ENCODE measurements at regions not wholly inside any gene's neighbourhood (a gene's known extent, or its start where the extent isn't known, plus 50 kb on each side); places are given as distances from the start of the nearest gene placed in this dataset.

GRCh38 chr6:119655124-119655523 lies 305.6 kb upstream of the MAN1A1 start:
- BruUV-seq (replicated peaks) = no TSS peak
- H3K27ac ChIP-seq (ENCODE audit: low read depth, low read length, poor library complexity, severe bottlenecking) = no peak overlapping the region
- no peaks in the 10 kb centered on the region for H3K36me3 ChIP-seq (ENCODE audit: insufficient read depth, low read length)
- no peaks in the 10 kb centered on the region for H3K9me2 ChIP-seq (ENCODE audit: insufficient read depth, low read length)
- no peak overlapping the region for H3K4me2 ChIP-seq (ENCODE audit: low read length)
- ChIA-PET POLR2A (interaction anchor here (0.9 to 1.0 kb wide), 2 partner anchors 13 to 24 kb away, joined by 3 to 5 read pairs; no protein-coding TSS in a partner anchor), CTCF (ENCODE audit: unreplicated experiment) (no interaction called here)
- no peak overlapping the region for H3K4me3 ChIP-seq (ENCODE audit: low read depth, low read length, poor library complexity, severe bottlenecking)
- H3K79me2 ChIP-seq (ENCODE audit: insufficient read depth, low read depth, low read length) = no peaks in the 10 kb centered on the region
- 0 out of 2 replicates have a peak, but pooled peaks cover 3% of the 10 kb centered on the region for H3K9me3 ChIP-seq (ENCODE audit: low read length)
- TF ChIP-seq CTCF (conservative IDR thresholded peaks at IDR 0.05; ENCODE audit: low read length) = no peak
- TF ChIP-seq EZH2phosphoT487 (IDR thresholded peaks at IDR 0.05; ENCODE audit: borderline replicate concordance, low read depth, low read length) = no peak
- intact Hi-C loops (cut with micrococcal nuclease; ENCODE audit: unreplicated experiment) = no loop called here
- H2AFZ ChIP-seq (ENCODE audit: low read length) = no peak overlapping the region
- no peaks in the 10 kb centered on the region for H4K20me1 ChIP-seq (ENCODE audit: insufficient read depth, low read length)
- DNase-seq (ENCODE audit: low spot score) = no peak
- no peaks in the 10 kb centered on the region for H3K4me1 ChIP-seq (ENCODE audit: insufficient read depth, low read length, poor library complexity, severe bottlenecking)

GRCh38 chr6:119653329-119653728 lies 303.8 kb upstream of the MAN1A1 start:
- Histone ChIP-seq H2AFZ (ENCODE audit: low read length) (peak overlapping the region; percentile 52; the same call in 1 of the 2 replicates), H3K27ac (ENCODE audit: low read depth, low read length, poor library complexity, severe bottlenecking) (no peak overlapping the region), H3K36me3 (ENCODE audit: insufficient read depth, low read length) (no peaks in the 10 kb centered on the region), H4K20me1 (ENCODE audit: insufficient read depth, low read length) (no peaks in the 10 kb centered on the region), H3K79me2 (ENCODE audit: insufficient read depth, low read depth, low read length) (no peaks in the 10 kb centered on the region), H3K9me2 (ENCODE audit: insufficient read depth, low read length) (no peaks in the 10 kb centered on the region), H3K9me3 (ENCODE audit: low read length) (0 out of 2 replicates have a peak, but pooled peaks cover 3% of the 10 kb centered on the region), H3K4me1 (ENCODE audit: insufficient read depth, low read length, poor library complexity, severe bottlenecking) (no peaks in the 10 kb centered on the region), H3K4me2 (ENCODE audit: low read length) (no peak overlapping the region), H3K4me3 (ENCODE audit: low read depth, low read length, poor library complexity, severe bottlenecking) (no peak overlapping the region)
- no TSS peak for BruUV-seq (replicated peaks)
- intact Hi-C loops (cut with micrococcal nuclease; ENCODE audit: unreplicated experiment) = no loop called here
- POLR2A ChIA-PET = no interaction called here
- no peak for DNase-seq (ENCODE audit: low spot score)
- CTCF ChIA-PET (ENCODE audit: unreplicated experiment) = no interaction called here
- TF ChIP-seq CTCF (conservative IDR thresholded peaks at IDR 0.05; ENCODE audit: low read length) = no peak
- no peak for TF ChIP-seq EZH2phosphoT487 (IDR thresholded peaks at IDR 0.05; ENCODE audit: borderline replicate concordance, low read depth, low read length)

- Histone ChIP-seq H4K20me1 (ENCODE audit: insufficient read depth, low read length) (no peaks in the 10 kb centered on the region), H2AFZ (ENCODE audit: low read length) (no peak overlapping the region), H3K4me2 (ENCODE audit: low read length) (no peak overlapping the region), H3K4me1 (ENCODE audit: insufficient read depth, low read length, poor library complexity, severe bottlenecking) (peaks cover 10% of the 10 kb centered on the region), H3K36me3 (ENCODE audit: insufficient read depth, low read length) (no peaks in the 10 kb centered on the region), H3K9me3 (ENCODE audit: low read length) (0 out of 2 replicates have a peak, but pooled peaks cover 3% of the 10 kb centered on the region), H3K27ac (ENCODE audit: low read depth, low read length, poor library complexity, severe bottlenecking) (no peak overlapping the region), H3K4me3 (ENCODE audit: low read depth, low read length, poor library complexity, severe bottlenecking) (no peak overlapping the region), H3K79me2 (ENCODE audit: insufficient read depth, low read depth, low read length) (no peaks in the 10 kb centered on the region), H3K9me2 (ENCODE audit: insufficient read depth, low read length) (no peaks in the 10 kb centered on the region)
- ChIA-PET POLR2A (no interaction called here), CTCF (ENCODE audit: unreplicated experiment) (no interaction called here)
- TF ChIP-seq CTCF (conservative IDR thresholded peaks at IDR 0.05; ENCODE audit: low read length) (no peak), EZH2phosphoT487 (IDR thresholded peaks at IDR 0.05; ENCODE audit: borderline replicate concordance, low read depth, low read length) (no peak)
- intact Hi-C loops (cut with micrococcal nuclease; ENCODE audit: unreplicated experiment) = no loop called here
- BruUV-seq (replicated peaks) = no TSS peak
- DNase-seq (ENCODE audit: low spot score) = no peak
These were observed 300.0 kb upstream of the MAN1A1 start for GRCh38 chr6:119649531-119649930.
